Keratinocyte (primary cell): ENCODE measurements at regions not wholly inside any gene's neighbourhood (a gene's known extent, or its start where the extent isn't known, plus 50 kb on each side); places are given as distances from the start of the nearest gene placed in this dataset.

ENCODE experiments used
- DNase-seq: peaks from one replicate; pipeline ENCODE4 v3.0.0-alpha.2; 2011; ENCODE audit warnings: low read depth, missing footprints, low spot score
- FAIRE-seq: peaks from 2 replicates; lab custom pipeline; 2011; peaks lifted over from hg19 to GRCh38; lab: Jason Lieb, UNC
- H2AFZ ChIP-seq: 2 replicates; pipeline ENCODE4 v1.6.0; 2012; ENCODE audit warnings: low read length, control low read depth, inconsistent platforms; ENCODE audit not compliant: control insufficient read depth
- H3K27ac ChIP-seq: 2 replicates; pipeline ENCODE4 v1.5.1; 2011; ENCODE audit warnings: low read length; ENCODE audit not compliant: control insufficient read depth, insufficient read depth
- H3K27me3 ChIP-seq: 3 replicates; pipeline ENCODE4 v1.6.0; 2011; ENCODE audit warnings: low read length; ENCODE audit not compliant: control insufficient read depth, insufficient read depth; ENCODE audit errors: extremely low read depth
- H3K36me3 ChIP-seq, 2 experiments: 2 replicates in 1 of 2; 3 replicates in 1 of 2; pipeline ENCODE4 v1.5.1; 2011; ENCODE audit warnings: low read length in 2 of 2, mild to moderate bottlenecking in 1 of 2; ENCODE audit not compliant: control insufficient read depth in 2 of 2, insufficient read depth in 2 of 2; ENCODE audit errors: extremely low read depth in 1 of 2
- H3K4me1 ChIP-seq: 3 replicates; pipeline ENCODE4 v1.5.1; 2011; ENCODE audit warnings: low read length; ENCODE audit not compliant: control insufficient read depth, insufficient read depth; ENCODE audit errors: extremely low read depth
- H3K4me2 ChIP-seq: 3 replicates; pipeline ENCODE4 v1.6.0; 2011; ENCODE audit warnings: low read depth, low read length; ENCODE audit not compliant: control insufficient read depth, insufficient read depth; ENCODE audit errors: extremely low read depth
- H3K4me3 ChIP-seq, 3 experiments: fragments of 200-600 bp in 1 of 3; sonication (generic) in 1 of 3; 2 replicates in 2 of 3; 3 replicates in 1 of 3; pipeline ENCODE4 v1.5.1; 2011 to 2016; ENCODE audit warnings: low read length in 3 of 3, mild to moderate bottlenecking in 3 of 3, control low read depth in 2 of 3, inconsistent platforms in 1 of 3, low read depth in 1 of 3, mixed read lengths in 1 of 3, mixed run types in 1 of 3, moderate library complexity in 1 of 3; ENCODE audit not compliant: control insufficient read depth in 2 of 3, insufficient read depth in 2 of 3; ENCODE audit errors: extremely low read depth in 1 of 3
- H3K79me2 ChIP-seq: 2 replicates; pipeline ENCODE4 v1.6.0; 2012; ENCODE audit warnings: low read length; ENCODE audit not compliant: control insufficient read depth, insufficient read depth
- H3K9ac ChIP-seq: 3 replicates; pipeline ENCODE4 v1.6.0; 2011; ENCODE audit warnings: low read length; ENCODE audit not compliant: control insufficient read depth, insufficient read depth; ENCODE audit errors: extremely low read depth
- H3K9me1 ChIP-seq: 3 replicates; pipeline ENCODE4 v1.6.0; 2011; ENCODE audit warnings: low read length; ENCODE audit not compliant: control insufficient read depth, insufficient read depth; ENCODE audit errors: extremely low read depth
- H3K9me3 ChIP-seq: 2 replicates; pipeline ENCODE4 v1.5.1; 2012; ENCODE audit warnings: low read depth, low read length; ENCODE audit not compliant: control insufficient read depth
- H4K20me1 ChIP-seq: 3 replicates; pipeline ENCODE4 v1.6.0; 2011; ENCODE audit warnings: low read length; ENCODE audit not compliant: control insufficient read depth, insufficient read depth; ENCODE audit errors: extremely low read depth
- EZH2 ChIP-seq: IDR thresholded peaks from one replicate; pipeline ENCODE4 v1.6.1; 2012; ENCODE audit warnings: inconsistent platforms, mild to moderate bottlenecking, low read length, moderate library complexity
- dilution Hi-C: fragments of 300-500 bp; cut with MboI; formaldehyde crosslinking; loops from one replicate; pipeline ENCODE4 v1.7.0; 2020; ENCODE audit warnings: low sequenced_read_pairs; ENCODE audit not compliant: extremely low pct_ligation_motif_present
- TF ChIP-seq, protein P1 (sequence below), 3 experiments: IDR thresholded peaks in 1 of 3; conservative IDR thresholded peaks in 1 of 3; optimal IDR thresholded peaks in 1 of 3; 2 replicates in 2 of 3; 3 replicates in 1 of 3; pipeline versions ENCODE3 to v1.5.1; 2011; ENCODE audit warnings: low read length in 3 of 3, mild to moderate bottlenecking in 3 of 3, moderate library complexity in 2 of 3, control low read depth in 1 of 3, inconsistent platforms in 1 of 3; ENCODE audit not compliant: insufficient read depth in 2 of 3; ENCODE audit errors: extremely low read depth in 1 of 3

DNA sequence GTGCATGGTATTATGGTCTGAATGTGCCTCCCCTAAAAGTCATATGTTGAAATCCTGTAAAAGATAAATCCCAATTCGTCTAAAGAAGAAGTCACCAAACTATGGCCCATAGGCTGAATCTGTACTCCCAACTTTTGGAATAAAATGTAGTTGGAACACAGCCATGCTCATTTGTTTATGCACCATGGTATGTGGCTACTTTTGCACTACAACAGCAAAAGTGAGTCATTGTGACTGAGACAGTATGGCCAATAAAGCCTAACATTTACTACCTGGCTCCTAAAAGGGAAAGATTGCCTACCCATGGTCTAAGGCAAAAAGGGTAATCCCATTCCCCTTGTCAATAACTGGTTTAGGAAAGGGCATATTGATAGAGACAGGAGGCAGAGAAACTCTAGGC, 101.8 kb downstream of the LRIG3 start:
- Histone ChIP-seq H3K27me3 (no peaks in the 10 kb centered on the region), H4K20me1 (no peaks in the 10 kb centered on the region), H3K9me3 (no peaks in the 10 kb centered on the region), H3K4me3 (no peak overlapping the region), H3K9ac (no peak overlapping the region), H3K4me1 (no peaks in the 10 kb centered on the region), H3K4me2 (no peak overlapping the region), H3K79me2 (no peaks in the 10 kb centered on the region), H3K9me1 (no peaks in the 10 kb centered on the region), H3K36me3 (no peaks in the 10 kb centered on the region), H2AFZ (no peak overlapping the region), H3K27ac (no peak overlapping the region)
- FAIRE-seq = peak; percentile 51
- TF ChIP-seq, protein P1, sequence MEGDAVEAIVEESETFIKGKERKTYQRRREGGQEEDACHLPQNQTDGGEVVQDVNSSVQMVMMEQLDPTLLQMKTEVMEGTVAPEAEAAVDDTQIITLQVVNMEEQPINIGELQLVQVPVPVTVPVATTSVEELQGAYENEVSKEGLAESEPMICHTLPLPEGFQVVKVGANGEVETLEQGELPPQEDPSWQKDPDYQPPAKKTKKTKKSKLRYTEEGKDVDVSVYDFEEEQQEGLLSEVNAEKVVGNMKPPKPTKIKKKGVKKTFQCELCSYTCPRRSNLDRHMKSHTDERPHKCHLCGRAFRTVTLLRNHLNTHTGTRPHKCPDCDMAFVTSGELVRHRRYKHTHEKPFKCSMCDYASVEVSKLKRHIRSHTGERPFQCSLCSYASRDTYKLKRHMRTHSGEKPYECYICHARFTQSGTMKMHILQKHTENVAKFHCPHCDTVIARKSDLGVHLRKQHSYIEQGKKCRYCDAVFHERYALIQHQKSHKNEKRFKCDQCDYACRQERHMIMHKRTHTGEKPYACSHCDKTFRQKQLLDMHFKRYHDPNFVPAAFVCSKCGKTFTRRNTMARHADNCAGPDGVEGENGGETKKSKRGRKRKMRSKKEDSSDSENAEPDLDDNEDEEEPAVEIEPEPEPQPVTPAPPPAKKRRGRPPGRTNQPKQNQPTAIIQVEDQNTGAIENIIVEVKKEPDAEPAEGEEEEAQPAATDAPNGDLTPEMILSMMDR (optimal IDR thresholded peaks at IDR 0.05 in 1 of 3, IDR thresholded peaks at IDR 0.05 in 1 of 3, conservative IDR thresholded peaks at IDR 0.05 in 1 of 3; ENCODE audit: extremely low read depth in 1 of 3, insufficient read depth in 2 of 3, low read length in 3 of 3) = no peak
- TF ChIP-seq EZH2 = no peak
- no peak for DNase-seq
- dilution Hi-C loops = no loop called here

- TF ChIP-seq, protein P1 (optimal IDR thresholded peaks at IDR 0.05 in 1 of 3, IDR thresholded peaks at IDR 0.05 in 1 of 3, conservative IDR thresholded peaks at IDR 0.05 in 1 of 3; ENCODE audit: extremely low read depth in 1 of 3, insufficient read depth in 2 of 3, low read length in 3 of 3) = no peak
- TF ChIP-seq EZH2 = no peak
- FAIRE-seq (no peak), DNase-seq (no peak)
- H3K9me3 ChIP-seq = no peaks in the 10 kb centered on the region
- H3K4me3 ChIP-seq = no peak overlapping the region
- no peak overlapping the region for H3K4me2 ChIP-seq
- H2AFZ ChIP-seq = no peak overlapping the region
- dilution Hi-C loops = no loop called here
- no peaks in the 10 kb centered on the region for H3K4me1 ChIP-seq
- no peaks in the 10 kb centered on the region for H4K20me1 ChIP-seq
- no peaks in the 10 kb centered on the region for H3K79me2 ChIP-seq
- no peaks in the 10 kb centered on the region for H3K27me3 ChIP-seq
- H3K9me1 ChIP-seq = no peaks in the 10 kb centered on the region
- no peak overlapping the region for H3K27ac ChIP-seq
- no peaks in the 10 kb centered on the region for H3K36me3 ChIP-seq
- no peak overlapping the region for H3K9ac ChIP-seq
These were observed 101.0 kb downstream of the LRIG3 start for GRCh38 chr12:58819345-58819744.
